Spleen (tissue), 11 donors: ENCODE measurements at regions not wholly inside any gene's neighbourhood (a gene's known extent, or its start where the extent isn't known, plus 50 kb on each side); places are given as distances from the start of the nearest gene placed in this dataset.
"Not testable (repeated sequence)": the region's sequence is repeated elsewhere in the genome, so short reads cannot be mapped to it uniquely, and the experiment has no call there.

ENCODE experiments used
- DNase-seq: peaks from one replicate; pipeline ENCODE4 v3.0.0-alpha.2; 2020
- H3K27ac ChIP-seq, 8 donors: fragments of 200-600 bp; sonication (generic) in 7 of 8; 1 replicate in 4 of 8; 2 replicates in 4 of 8; pipeline versions ENCODE4 v1.5.0 to v1.8.0; 2016 to 2021; ENCODE audit warnings: inconsistent platforms in 4 of 8, mild to moderate bottlenecking in 4 of 8, moderate library complexity in 1 of 8
- H3K27me3 ChIP-seq, 7 donors: fragments of 200-600 bp; sonication (generic) in 6 of 7; replicated peaks in 1 of 7; 1 replicate in 4 of 7; 2 replicates in 3 of 7; pipeline versions ENCODE4 v1.5.0 to v1.8.0; 2016 to 2021; ENCODE audit warnings: inconsistent platforms in 3 of 7, mild to moderate bottlenecking in 1 of 7
- H3K36me3 ChIP-seq, 6 donors: fragments of 200-600 bp; sonication (generic) in 5 of 6; 1 replicate in 4 of 6; 2 replicates in 2 of 6; pipeline versions ENCODE4 v1.5.0 to v1.8.0; 2016 to 2021; ENCODE audit warnings: inconsistent platforms in 2 of 6
- H3K4me1 ChIP-seq, 6 donors: fragments of 200-600 bp; sonication (generic) in 5 of 6; 1 replicate in 3 of 6; 2 replicates in 3 of 6; pipeline versions ENCODE4 v1.5.0 to v1.8.0; 2016 to 2021; ENCODE audit warnings: inconsistent platforms in 3 of 6
- H3K4me3 ChIP-seq, 8 donors: fragments of 200-600 bp; sonication (generic) in 7 of 8; 1 replicate in 4 of 8; 2 replicates in 4 of 8; pipeline versions ENCODE4 v1.5.0 to v1.8.0; 2016 to 2021; ENCODE audit warnings: inconsistent platforms in 4 of 8, mild to moderate bottlenecking in 4 of 8, moderate library complexity in 2 of 8
- H3K9me3 ChIP-seq, 8 donors: fragments of 200-600 bp; sonication (generic) in 7 of 8; 1 replicate in 4 of 8; 2 replicates in 4 of 8; pipeline versions ENCODE4 v1.5.0 to v1.8.0; 2016 to 2021; ENCODE audit warnings: inconsistent platforms in 4 of 8
- POLR2A ChIP-seq, 3 donors: fragments of 450-650 bp; IDR thresholded peaks; one replicate each; pipeline ENCODE4 v1.5.1; 2017; ENCODE audit warnings: antibody characterized with exemption in 3 of 3, mild to moderate bottlenecking in 1 of 3
- POLR2AphosphoS5 ChIP-seq, 3 donors: sonication (generic); formaldehyde crosslinking; IDR thresholded peaks; one replicate each; pipeline ENCODE4 v1.5.1; 2017; ENCODE audit warnings: antibody characterized with exemption in 3 of 3
- WGBS, 5 donors: extraction: QIAGEN DNeasy Blood & Tissue Kit in 3 of 5; methylation state at CpG; one replicate each; pipeline versions ENCODE4 v1.1.5 to v1.1.7; 2013 to 2018; 5-methylcytosine and 5-hydroxymethylcytosine counted together
- intact Hi-C: fragments of 100-400 bp; cut with DNase I; formaldehyde crosslinking; loops from one replicate; pipeline ENCODE4 v1.15.0; 2023; ENCODE audit warnings: low total_unique reads
- TF ChIP-seq, protein P1 (sequence below), 11 experiments: fragments of 200-600 bp in 7 of 11; fragments of 450-650 bp in 4 of 11; sonication (generic) in 4 of 11; IDR thresholded peaks in 8 of 11; conservative IDR thresholded peaks in 3 of 11; 1 replicate in 7 of 11; 2 replicates in 4 of 11; pipeline versions ENCODE4 v1.4.0 to v1.8.0; 2016 to 2021; ENCODE audit warnings: antibody characterized with exemption in 11 of 11, inconsistent platforms in 4 of 11, mild to moderate bottlenecking in 1 of 11
- donor health status: healthy with polysubstance abuse.
- donor health status: DM: no; HTN: no; CAD: no; lungs with moderate emphysema.
- donor health status: DM: no; HTN: no; CAD: no.
- donor health status: Bipolar disorder and iron deficiency.
- donor health status: healthy.
- donor health status: DM: no; HTN: no; CAD: no.
- donor health status: DM: yes; HTN: yes; CAD: no.

- Histone ChIP-seq H3K9me3 (no peaks in the 10 kb centered on the region), H3K36me3 (no peaks in the 10 kb centered on the region), H3K27ac (no peak overlapping the region), H3K4me1 (no peaks in the 10 kb centered on the region), H3K27me3 (no peaks in the 10 kb centered on the region), H3K4me3 (no peak overlapping the region)
- no peak for DNase-seq
- intact Hi-C loops = no loop called here
- 25 to 39% (median 31%) methylated on average over 4 of the region's 4 CpGs for WGBS, 5 donors
- TF ChIP-seq, protein P1, sequence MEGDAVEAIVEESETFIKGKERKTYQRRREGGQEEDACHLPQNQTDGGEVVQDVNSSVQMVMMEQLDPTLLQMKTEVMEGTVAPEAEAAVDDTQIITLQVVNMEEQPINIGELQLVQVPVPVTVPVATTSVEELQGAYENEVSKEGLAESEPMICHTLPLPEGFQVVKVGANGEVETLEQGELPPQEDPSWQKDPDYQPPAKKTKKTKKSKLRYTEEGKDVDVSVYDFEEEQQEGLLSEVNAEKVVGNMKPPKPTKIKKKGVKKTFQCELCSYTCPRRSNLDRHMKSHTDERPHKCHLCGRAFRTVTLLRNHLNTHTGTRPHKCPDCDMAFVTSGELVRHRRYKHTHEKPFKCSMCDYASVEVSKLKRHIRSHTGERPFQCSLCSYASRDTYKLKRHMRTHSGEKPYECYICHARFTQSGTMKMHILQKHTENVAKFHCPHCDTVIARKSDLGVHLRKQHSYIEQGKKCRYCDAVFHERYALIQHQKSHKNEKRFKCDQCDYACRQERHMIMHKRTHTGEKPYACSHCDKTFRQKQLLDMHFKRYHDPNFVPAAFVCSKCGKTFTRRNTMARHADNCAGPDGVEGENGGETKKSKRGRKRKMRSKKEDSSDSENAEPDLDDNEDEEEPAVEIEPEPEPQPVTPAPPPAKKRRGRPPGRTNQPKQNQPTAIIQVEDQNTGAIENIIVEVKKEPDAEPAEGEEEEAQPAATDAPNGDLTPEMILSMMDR (IDR thresholded peaks at IDR 0.05 in 8 of 11, conservative IDR thresholded peaks at IDR 0.05 in 3 of 11) = no peak
- TF ChIP-seq POLR2AphosphoS5 (IDR thresholded peaks at IDR 0.05) (no peak), POLR2A (IDR thresholded peaks at IDR 0.05) (no peak)
These were observed 986.6 kb upstream of the ADAMTS5 start for GRCh38 chr21:27953340-27954045.

DNA sequence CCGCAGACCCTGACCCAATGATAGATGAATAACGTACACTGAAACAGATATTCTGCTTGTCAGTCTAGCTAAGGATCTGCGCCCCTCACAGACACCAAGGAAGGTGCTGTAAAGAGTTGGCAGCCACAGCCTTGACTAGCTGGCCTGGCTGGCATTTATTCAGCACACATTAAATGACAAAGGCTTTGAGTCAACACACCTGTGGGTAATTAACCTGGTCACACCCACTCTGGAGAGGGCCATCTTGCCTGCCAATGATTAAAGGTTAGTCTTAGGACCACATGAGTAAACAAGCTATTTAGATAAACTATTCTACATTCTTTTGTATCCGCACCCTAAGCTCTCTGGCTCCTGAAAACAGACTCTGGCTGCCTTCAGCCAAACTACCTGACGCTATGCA is 982.2 kb upstream of the ADAMTS5 start:
- intact Hi-C loops = not testable (repeated sequence)

GRCh38 chr21:27930108-27930767 is 963.4 kb upstream of the ADAMTS5 start:
- WGBS, 5 donors = 83 to 100% (median 85%) methylated on average over 1 of the region's 1 CpG; no CpG with 5 or more reads in 1 of the 5 donors
- H3K27me3 ChIP-seq, H3K36me3 ChIP-seq, H3K4me3 ChIP-seq, H3K9me3 ChIP-seq, intact Hi-C loops, H3K27ac ChIP-seq, H3K4me1 ChIP-seq, DNase-seq: not testable (repeated sequence)

More for the DNA sequence above, 982.2 kb upstream of the ADAMTS5 start:
- not testable (repeated sequence) for DNase-seq, H3K36me3 ChIP-seq, H3K27me3 ChIP-seq, H3K27ac ChIP-seq, H3K9me3 ChIP-seq, H3K4me1 ChIP-seq, H3K4me3 ChIP-seq
- WGBS, 5 donors = 88 to 98% (median 90%) methylated on average over 5 of the region's 5 CpGs

- H3K9me3 ChIP-seq, H3K36me3 ChIP-seq, H3K27ac ChIP-seq, H3K4me1 ChIP-seq, intact Hi-C loops, H3K27me3 ChIP-seq, H3K4me3 ChIP-seq, DNase-seq: not testable (repeated sequence)
- 84 to 97% (median 89%) methylated on average over 4 of the region's 4 CpGs for WGBS, 5 donors
These were observed 962.3 kb upstream of the ADAMTS5 start for GRCh38 chr21:27929179-27929578.

GRCh38 chr21:27928534-27929115 is 961.7 kb upstream of the ADAMTS5 start:
- H3K27me3 ChIP-seq, intact Hi-C loops, DNase-seq, H3K27ac ChIP-seq, H3K4me1 ChIP-seq, H3K36me3 ChIP-seq, H3K9me3 ChIP-seq, H3K4me3 ChIP-seq: not testable (repeated sequence)
- 38 to 51% (median 44%) methylated on average over 3 of the region's 3 CpGs for WGBS, 5 donors

GRCh38 chr21:27921421-27921820 is 954.5 kb upstream of the ADAMTS5 start:
- H3K36me3 ChIP-seq, H3K27ac ChIP-seq, intact Hi-C loops, H3K9me3 ChIP-seq, H3K4me1 ChIP-seq, DNase-seq, H3K4me3 ChIP-seq, H3K27me3 ChIP-seq: not testable (repeated sequence)
- WGBS, 5 donors = 0 to 94% (median 63%) methylated on average over 1 of the region's 1 CpG

- intact Hi-C loops, H3K36me3 ChIP-seq, H3K4me3 ChIP-seq, H3K4me1 ChIP-seq, DNase-seq, H3K27me3 ChIP-seq, H3K27ac ChIP-seq, H3K9me3 ChIP-seq: not testable (repeated sequence)
These were observed 951.1 kb upstream of the ADAMTS5 start for GRCh38 chr21:27917966-27918365.

DNA sequence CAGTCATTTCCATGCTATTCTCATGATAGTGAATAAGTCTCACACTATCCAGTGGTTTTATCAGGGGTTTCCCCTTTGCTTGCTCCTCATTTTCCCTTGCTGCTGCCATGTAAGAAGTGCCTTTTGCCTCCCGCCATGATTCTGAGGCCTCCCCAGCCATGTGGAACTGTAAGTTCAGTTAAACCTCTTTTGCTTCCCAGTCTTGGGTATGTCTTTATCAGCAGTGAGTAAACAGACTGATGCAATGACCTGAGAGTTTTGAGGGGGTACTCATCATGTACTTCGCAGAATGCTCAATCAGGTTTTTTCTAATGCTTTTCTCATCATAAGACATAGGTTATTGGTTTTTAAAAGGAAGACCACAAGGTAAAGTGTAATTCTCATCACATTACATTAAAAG is 949.4 kb upstream of the ADAMTS5 start:
- H3K4me3 ChIP-seq, H3K36me3 ChIP-seq, intact Hi-C loops, H3K27ac ChIP-seq, H3K4me1 ChIP-seq, DNase-seq, H3K9me3 ChIP-seq, H3K27me3 ChIP-seq: not testable (repeated sequence)
- WGBS, 5 donors = 79 to 85% (median 83%) methylated on average over 2 of the region's 2 CpGs

DNA sequence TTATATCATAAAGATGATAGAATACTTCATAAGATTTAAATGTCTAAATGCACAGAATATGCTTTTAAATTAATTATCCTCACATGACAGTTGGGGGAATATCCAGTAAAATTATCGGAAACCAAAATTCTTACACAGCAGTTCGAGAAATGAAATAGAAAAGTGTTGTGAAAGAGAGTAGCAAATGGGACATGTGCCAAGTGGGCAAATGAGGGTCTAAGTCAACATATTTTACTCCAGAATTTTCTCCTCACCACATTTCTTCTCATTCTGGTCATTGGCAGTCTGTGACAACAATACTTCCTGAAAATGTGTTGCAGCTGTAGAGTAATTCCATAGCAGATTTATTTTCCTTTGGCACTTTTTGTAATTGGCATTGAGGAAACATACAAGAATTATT is 945.2 kb upstream of the ADAMTS5 start:
- H3K27ac ChIP-seq, H3K9me3 ChIP-seq, DNase-seq, H3K36me3 ChIP-seq, H3K27me3 ChIP-seq, H3K4me1 ChIP-seq, H3K4me3 ChIP-seq, intact Hi-C loops: not testable (repeated sequence)
- 66 to 86% (median 81%) methylated on average over 2 of the region's 2 CpGs for WGBS, 5 donors

GRCh38 chr21:27909487-27909886 is 942.6 kb upstream of the ADAMTS5 start:
- H3K4me3 ChIP-seq, DNase-seq, H3K27ac ChIP-seq, intact Hi-C loops, H3K27me3 ChIP-seq, H3K4me1 ChIP-seq, H3K36me3 ChIP-seq, H3K9me3 ChIP-seq: not testable (repeated sequence)
